ENCODE measurements at regions not wholly inside any gene's neighbourhood (a gene's known extent, or its start where the extent isn't known, plus 50 kb on each side); places are given as distances from the start of the nearest gene placed in this dataset.

DNA sequence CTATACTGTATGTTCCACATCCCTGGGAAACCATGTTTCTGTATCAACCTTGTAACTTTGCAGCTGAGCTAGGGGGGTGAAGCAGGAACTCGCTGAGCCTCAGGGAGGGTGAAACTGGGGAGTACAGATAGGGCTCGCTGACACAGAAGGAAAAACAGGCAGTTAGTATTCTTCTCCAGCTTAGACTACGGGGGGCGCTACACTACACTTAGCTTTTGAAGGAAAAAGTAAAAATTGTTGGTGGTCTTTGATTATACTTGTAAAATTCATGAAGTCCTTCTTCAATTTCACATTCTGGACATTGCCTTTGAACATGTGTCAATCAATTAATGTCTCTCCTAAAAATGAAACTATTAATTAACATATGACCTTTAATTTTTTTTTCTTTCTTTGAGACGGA lies 73.5 kb upstream of the RGMA start:
- no peak for TF ChIP-seq NFIC (IDR thresholded peaks at IDR 0.05; ENCODE audit: low read depth, low read length)
- TF ChIP-seq NFYB (IDR thresholded peaks at IDR 0.05; ENCODE audit: insufficient read depth, low read depth, low read length): no peak
- TF ChIP-seq, protein P1, sequence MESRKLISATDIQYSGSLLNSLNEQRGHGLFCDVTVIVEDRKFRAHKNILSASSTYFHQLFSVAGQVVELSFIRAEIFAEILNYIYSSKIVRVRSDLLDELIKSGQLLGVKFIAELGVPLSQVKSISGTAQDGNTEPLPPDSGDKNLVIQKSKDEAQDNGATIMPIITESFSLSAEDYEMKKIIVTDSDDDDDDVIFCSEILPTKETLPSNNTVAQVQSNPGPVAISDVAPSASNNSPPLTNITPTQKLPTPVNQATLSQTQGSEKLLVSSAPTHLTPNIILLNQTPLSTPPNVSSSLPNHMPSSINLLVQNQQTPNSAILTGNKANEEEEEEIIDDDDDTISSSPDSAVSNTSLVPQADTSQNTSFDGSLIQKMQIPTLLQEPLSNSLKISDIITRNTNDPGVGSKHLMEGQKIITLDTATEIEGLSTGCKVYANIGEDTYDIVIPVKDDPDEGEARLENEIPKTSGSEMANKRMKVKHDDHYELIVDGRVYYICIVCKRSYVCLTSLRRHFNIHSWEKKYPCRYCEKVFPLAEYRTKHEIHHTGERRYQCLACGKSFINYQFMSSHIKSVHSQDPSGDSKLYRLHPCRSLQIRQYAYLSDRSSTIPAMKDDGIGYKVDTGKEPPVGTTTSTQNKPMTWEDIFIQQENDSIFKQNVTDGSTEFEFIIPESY (IDR thresholded peaks at IDR 0.05): no peak
- TF ChIP-seq GABPA (IDR thresholded peaks at IDR 0.05; ENCODE audit: low read depth): no peak
- TF ChIP-seq, protein P2, sequence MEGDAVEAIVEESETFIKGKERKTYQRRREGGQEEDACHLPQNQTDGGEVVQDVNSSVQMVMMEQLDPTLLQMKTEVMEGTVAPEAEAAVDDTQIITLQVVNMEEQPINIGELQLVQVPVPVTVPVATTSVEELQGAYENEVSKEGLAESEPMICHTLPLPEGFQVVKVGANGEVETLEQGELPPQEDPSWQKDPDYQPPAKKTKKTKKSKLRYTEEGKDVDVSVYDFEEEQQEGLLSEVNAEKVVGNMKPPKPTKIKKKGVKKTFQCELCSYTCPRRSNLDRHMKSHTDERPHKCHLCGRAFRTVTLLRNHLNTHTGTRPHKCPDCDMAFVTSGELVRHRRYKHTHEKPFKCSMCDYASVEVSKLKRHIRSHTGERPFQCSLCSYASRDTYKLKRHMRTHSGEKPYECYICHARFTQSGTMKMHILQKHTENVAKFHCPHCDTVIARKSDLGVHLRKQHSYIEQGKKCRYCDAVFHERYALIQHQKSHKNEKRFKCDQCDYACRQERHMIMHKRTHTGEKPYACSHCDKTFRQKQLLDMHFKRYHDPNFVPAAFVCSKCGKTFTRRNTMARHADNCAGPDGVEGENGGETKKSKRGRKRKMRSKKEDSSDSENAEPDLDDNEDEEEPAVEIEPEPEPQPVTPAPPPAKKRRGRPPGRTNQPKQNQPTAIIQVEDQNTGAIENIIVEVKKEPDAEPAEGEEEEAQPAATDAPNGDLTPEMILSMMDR (IDR thresholded peaks at IDR 0.05 in 2 of 3, conservative IDR thresholded peaks at IDR 0.05 in 1 of 3; ENCODE audit: control insufficient read depth in 2 of 3, extremely low read depth in 1 of 3, insufficient read depth in 1 of 3, low read depth in 3 of 3, low read length in 3 of 3): no peak
- TF ChIP-seq ZNF217 (IDR thresholded peaks at IDR 0.05): no peak
- TF ChIP-seq MTA3 (IDR thresholded peaks at IDR 0.05; ENCODE audit: borderline replicate concordance, low read length): no peak
- TF ChIP-seq, protein P3, sequence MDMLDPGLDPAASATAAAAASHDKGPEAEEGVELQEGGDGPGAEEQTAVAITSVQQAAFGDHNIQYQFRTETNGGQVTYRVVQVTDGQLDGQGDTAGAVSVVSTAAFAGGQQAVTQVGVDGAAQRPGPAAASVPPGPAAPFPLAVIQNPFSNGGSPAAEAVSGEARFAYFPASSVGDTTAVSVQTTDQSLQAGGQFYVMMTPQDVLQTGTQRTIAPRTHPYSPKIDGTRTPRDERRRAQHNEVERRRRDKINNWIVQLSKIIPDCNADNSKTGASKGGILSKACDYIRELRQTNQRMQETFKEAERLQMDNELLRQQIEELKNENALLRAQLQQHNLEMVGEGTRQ (IDR thresholded peaks at IDR 0.05; ENCODE audit: borderline replicate concordance, low read depth, low read length): no peak
- no peak for TF ChIP-seq CBX5 (IDR thresholded peaks at IDR 0.05; ENCODE audit: low read depth)
- no peak for TF ChIP-seq RAD21 (IDR thresholded peaks at IDR 0.05; ENCODE audit: insufficient read depth, low read depth, low read length)
- no peak for TF ChIP-seq CHD2 (IDR thresholded peaks at IDR 0.05; ENCODE audit: borderline replicate concordance, low read depth, low read length)
- no peak for TF ChIP-seq MXI1 (IDR thresholded peaks at IDR 0.05; ENCODE audit: low read depth, low read length)

All from GM12878 (cell line).